ENCODE measurements at regions not wholly inside any gene's neighbourhood (a gene's known extent, or its start where the extent isn't known, plus 50 kb on each side); places are given as distances from the start of the nearest gene placed in this dataset.

- TF ChIP-seq, protein P1, sequence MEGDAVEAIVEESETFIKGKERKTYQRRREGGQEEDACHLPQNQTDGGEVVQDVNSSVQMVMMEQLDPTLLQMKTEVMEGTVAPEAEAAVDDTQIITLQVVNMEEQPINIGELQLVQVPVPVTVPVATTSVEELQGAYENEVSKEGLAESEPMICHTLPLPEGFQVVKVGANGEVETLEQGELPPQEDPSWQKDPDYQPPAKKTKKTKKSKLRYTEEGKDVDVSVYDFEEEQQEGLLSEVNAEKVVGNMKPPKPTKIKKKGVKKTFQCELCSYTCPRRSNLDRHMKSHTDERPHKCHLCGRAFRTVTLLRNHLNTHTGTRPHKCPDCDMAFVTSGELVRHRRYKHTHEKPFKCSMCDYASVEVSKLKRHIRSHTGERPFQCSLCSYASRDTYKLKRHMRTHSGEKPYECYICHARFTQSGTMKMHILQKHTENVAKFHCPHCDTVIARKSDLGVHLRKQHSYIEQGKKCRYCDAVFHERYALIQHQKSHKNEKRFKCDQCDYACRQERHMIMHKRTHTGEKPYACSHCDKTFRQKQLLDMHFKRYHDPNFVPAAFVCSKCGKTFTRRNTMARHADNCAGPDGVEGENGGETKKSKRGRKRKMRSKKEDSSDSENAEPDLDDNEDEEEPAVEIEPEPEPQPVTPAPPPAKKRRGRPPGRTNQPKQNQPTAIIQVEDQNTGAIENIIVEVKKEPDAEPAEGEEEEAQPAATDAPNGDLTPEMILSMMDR (IDR thresholded peaks at IDR 0.05): no peak
- TF ChIP-seq EZH2 (IDR thresholded peaks at IDR 0.05) (no peak), EZH2phosphoT487 (IDR thresholded peaks at IDR 0.05) (no peak)
Observed at GRCh38 chr2:11040992-11041391, 114.3 kb upstream of the SLC66A3 start.

Data from neural progenitor cell (in vitro differentiated cells).